HEK293T (cell line): ENCODE measurements at regions not wholly inside any gene's neighbourhood (a gene's known extent, or its start where the extent isn't known, plus 50 kb on each side); places are given as distances from the start of the nearest gene placed in this dataset.
"Not testable (repeated sequence)": the region's sequence is repeated elsewhere in the genome, so short reads cannot be mapped to it uniquely, and the experiment has no call there.

Experiments used
- FOXA1 ChIP-seq: fragments of 450-650 bp; IDR thresholded peaks from 2 replicates; pipeline ENCODE4 v1.6.1; 2016; ENCODE audit warnings: mild to moderate bottlenecking
- HDGF ChIP-seq: fragments of 450-650 bp; IDR thresholded peaks from 2 replicates; pipeline ENCODE4 v1.6.1; 2017; ENCODE audit warnings: antibody characterized with exemption, borderline replicate concordance
- ZNF384 ChIP-seq: fragments of 450-650 bp; IDR thresholded peaks from 2 replicates; pipeline ENCODE4 v1.6.1; 2016

- not testable (repeated sequence) for TF ChIP-seq ZNF384, HDGF, FOXA1
Measured at GRCh38 chr5:71385208-71385607, 70.2 kb upstream of the BDP1 start.
